Mesenchymal stem cell (in vitro differentiated cells and primary cell): ENCODE measurements at regions not wholly inside any gene's neighbourhood (a gene's known extent, or its start where the extent isn't known, plus 50 kb on each side); places are given as distances from the start of the nearest gene placed in this dataset.
A peak's percentile ranks its signal among the peaks of the same experiment; 100 is the strongest.

Experiments used
- DNase-seq: peaks from one replicate; pipeline ENCODE4 v3.0.0-alpha.2; 2013
- H2AFZ ChIP-seq: one replicate; pipeline ENCODE4 v1.6.1; 2013; ENCODE audit warnings: low read depth, mild to moderate bottlenecking, control low read depth, inconsistent platforms, low read length, moderate library complexity
- H2AK5ac ChIP-seq: 2 replicates; pipeline ENCODE4 v1.6.1; 2013; ENCODE audit warnings: low read length, moderate library complexity, mild to moderate bottlenecking, inconsistent platforms; ENCODE audit not compliant: severe bottlenecking
- H2BK120ac ChIP-seq: one replicate; pipeline ENCODE4 v1.6.1; 2013; ENCODE audit warnings: low read depth, mild to moderate bottlenecking, inconsistent platforms, low read length, moderate library complexity
- H2BK12ac ChIP-seq, 2 experiments: one replicate each; pipeline ENCODE4 v1.6.1; 2013; ENCODE audit warnings: inconsistent platforms in 2 of 2, low read length in 2 of 2, mild to moderate bottlenecking in 2 of 2, moderate library complexity in 2 of 2, control low read depth in 1 of 2
- H2BK15ac ChIP-seq: one replicate; pipeline ENCODE4 v1.6.1; 2013; ENCODE audit warnings: mild to moderate bottlenecking, low read depth, inconsistent platforms; ENCODE audit not compliant: poor library complexity, severe bottlenecking
- H2BK5ac ChIP-seq: 2 replicates; pipeline ENCODE4 v1.6.1; 2013; ENCODE audit warnings: low read depth, mild to moderate bottlenecking, low read length, control low read depth, inconsistent platforms; ENCODE audit not compliant: poor library complexity, severe bottlenecking
- H3K14ac ChIP-seq, 2 experiments: one replicate each; pipeline ENCODE4 v1.6.1; 2013; ENCODE audit warnings: inconsistent platforms in 2 of 2, low read length in 2 of 2, control low read depth in 1 of 2, mild to moderate bottlenecking in 1 of 2, moderate library complexity in 1 of 2
- H3K18ac ChIP-seq, 2 experiments: one replicate each; pipeline ENCODE4 v1.6.1; 2013; ENCODE audit warnings: inconsistent platforms in 2 of 2, low read length in 2 of 2, control low read depth in 1 of 2, low read depth in 1 of 2, mild to moderate bottlenecking in 1 of 2
- H3K23ac ChIP-seq, 2 experiments: one replicate each; pipeline ENCODE4 v1.6.1; 2013; ENCODE audit warnings: inconsistent platforms in 2 of 2, low read length in 2 of 2, mild to moderate bottlenecking in 2 of 2, moderate library complexity in 2 of 2, control low read depth in 1 of 2
- H3K27ac ChIP-seq: 2 replicates; pipeline ENCODE4 v1.5.1; 2013; ENCODE audit warnings: mild to moderate bottlenecking, moderate library complexity, low read length, control low read depth, inconsistent platforms; ENCODE audit not compliant: poor library complexity, severe bottlenecking
- H3K27me3 ChIP-seq, 2 experiments: 2 replicates each; pipeline versions ENCODE4 v1.6.1 to v1.7.0; 2013; ENCODE audit warnings: low read length in 2 of 2, mild to moderate bottlenecking in 2 of 2, moderate library complexity in 2 of 2, control low read depth in 1 of 2, inconsistent platforms in 1 of 2; ENCODE audit not compliant: control insufficient read depth in 1 of 2, insufficient read depth in 1 of 2
- H3K36me3 ChIP-seq, 2 experiments: 2 replicates each; pipeline versions ENCODE4 v1.6.1 to v1.7.0; 2013; ENCODE audit warnings: low read length in 2 of 2, control low read depth in 1 of 2, inconsistent platforms in 1 of 2, low read depth in 1 of 2, mild to moderate bottlenecking in 1 of 2; ENCODE audit not compliant: insufficient read depth in 2 of 2, control insufficient read depth in 1 of 2
- H3K4ac ChIP-seq, 2 experiments: one replicate each; pipeline ENCODE4 v1.6.1; 2013; ENCODE audit warnings: inconsistent platforms in 2 of 2, low read length in 2 of 2, mild to moderate bottlenecking in 2 of 2, moderate library complexity in 2 of 2, control low read depth in 1 of 2, low read depth in 1 of 2
- H3K4me1 ChIP-seq: 2 replicates; pipeline ENCODE4 v1.6.1; 2013; ENCODE audit warnings: low read depth, low read length, control low read depth; ENCODE audit not compliant: control insufficient read depth, insufficient read depth
- H3K4me2 ChIP-seq: 2 replicates; pipeline ENCODE4 v1.6.1; 2013; ENCODE audit warnings: low read length, mild to moderate bottlenecking, inconsistent platforms; ENCODE audit not compliant: poor library complexity, severe bottlenecking
- H3K4me3 ChIP-seq, 2 experiments: 2 replicates each; pipeline versions ENCODE4 v1.5.1 to v1.7.0; 2013; ENCODE audit warnings: low read length in 2 of 2, mild to moderate bottlenecking in 2 of 2, control low read depth in 1 of 2, low read depth in 1 of 2; ENCODE audit not compliant: insufficient read depth in 1 of 2
- H3K79me1 ChIP-seq: replicated peaks from 2 replicates; pipeline ENCODE4 v1.6.1; 2013; ENCODE audit warnings: mild to moderate bottlenecking, control low read depth, low read length, inconsistent platforms; ENCODE audit not compliant: poor library complexity, severe bottlenecking
- H3K9ac ChIP-seq: 2 replicates; pipeline ENCODE4 v1.7.0; 2013; ENCODE audit warnings: mild to moderate bottlenecking, low read length, moderate library complexity
- H3K9me3 ChIP-seq: 2 replicates; pipeline ENCODE4 v1.7.0; 2013; ENCODE audit warnings: mild to moderate bottlenecking, low read length; ENCODE audit not compliant: control insufficient read depth
- H4K8ac ChIP-seq: one replicate; pipeline ENCODE4 v1.6.1; 2013; ENCODE audit warnings: inconsistent platforms, mild to moderate bottlenecking, low read length, moderate library complexity
- H4K91ac ChIP-seq: one replicate; pipeline ENCODE4 v1.6.1; 2013; ENCODE audit warnings: mild to moderate bottlenecking, low read length, inconsistent platforms
- WGBS: methylation state at CpG from one replicate; pipeline ENCODE4 v1.1.7; 2013; ENCODE audit warnings: mixed read lengths; 5-methylcytosine and 5-hydroxymethylcytosine counted together

DNA sequence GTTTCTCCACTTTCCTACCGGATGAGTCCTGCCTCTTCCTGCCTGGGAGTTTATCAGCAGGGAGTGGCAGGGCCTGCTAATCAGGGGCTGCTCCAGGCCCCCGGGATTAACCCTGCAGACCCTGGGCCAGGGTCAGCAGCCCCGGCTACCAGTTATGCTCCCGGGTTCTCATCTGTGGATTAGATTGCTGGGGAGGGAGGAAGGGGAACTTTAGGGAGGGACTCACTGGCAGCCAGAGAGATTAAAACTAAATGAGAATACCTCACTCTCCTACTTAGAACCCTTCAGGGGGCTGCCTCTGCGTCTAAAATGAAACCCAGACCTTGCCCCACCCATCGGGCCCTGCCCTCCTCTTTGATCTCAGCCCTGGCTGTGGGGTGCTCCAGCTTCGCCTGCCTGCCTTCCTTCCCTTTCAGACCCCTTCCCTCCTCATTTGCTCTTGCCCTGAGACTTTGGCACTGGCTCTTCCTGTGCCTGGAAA is 130.5 kb upstream of the HAND1 start:
- Histone ChIP-seq H3K4me3 (no peak overlapping the region), H3K9ac (no peak overlapping the region), H3K79me1 (no peaks in the 10 kb centered on the region), H2AK5ac (no peak overlapping the region), H2BK5ac (no peak overlapping the region), H3K4me2 (no peak overlapping the region), H4K91ac (no peak overlapping the region), H3K23ac (no peak overlapping the region), H3K4me1 (peaks cover 17% of the 10 kb centered on the region), H3K9me3 (no peaks in the 10 kb centered on the region), H2AFZ (no peak overlapping the region), H3K27me3 (peaks cover 83 to 88% of the 10 kb centered on the region in 2 experiments), H2BK15ac (no peak overlapping the region), H3K36me3 (no peaks in the 10 kb centered on the region), H3K18ac (no peak overlapping the region), H3K4ac (no peak overlapping the region), H3K27ac (no peak overlapping the region), H2BK120ac (no peak overlapping the region), H3K14ac (no peak overlapping the region), H4K8ac (no peak overlapping the region), H2BK12ac (no peak overlapping the region)
- DNase-seq, result no peak
- WGBS, result 34% methylated on average over 4 of the region's 7 CpGs

- H3K18ac ChIP-seq, result no peak overlapping the region
- no peak overlapping the region for H4K8ac ChIP-seq
- H3K36me3 ChIP-seq, result no peaks in the 10 kb centered on the region
- no peak overlapping the region for H2BK12ac ChIP-seq
- no peaks in the 10 kb centered on the region for H3K9me3 ChIP-seq
- no peak overlapping the region for H3K4me3 ChIP-seq
- H3K4me1 ChIP-seq, result peaks cover 17% of the 10 kb centered on the region
- no peak for DNase-seq
- no peak overlapping the region for H3K23ac ChIP-seq
- no peak overlapping the region for H3K4me2 ChIP-seq
- H2AFZ ChIP-seq, result no peak overlapping the region
- H3K79me1 ChIP-seq, result no peaks in the 10 kb centered on the region
- H3K4ac ChIP-seq, result no peak overlapping the region
- no peak overlapping the region for H2BK15ac ChIP-seq
- H3K27me3 ChIP-seq, result peaks cover 76 to 91% of the 10 kb centered on the region in 2 experiments
- no peak overlapping the region for H3K14ac ChIP-seq
- no peak overlapping the region for H2BK120ac ChIP-seq
- H3K27ac ChIP-seq, result no peak overlapping the region
- H2BK5ac ChIP-seq, result no peak overlapping the region
- no peak overlapping the region for H3K9ac ChIP-seq
- H2AK5ac ChIP-seq, result no peak overlapping the region
- no peak overlapping the region for H4K91ac ChIP-seq
- WGBS, result 100% methylated on average over 2 of the region's 4 CpGs
Observed at GRCh38 chr5:154607746-154608145, 129.7 kb upstream of the HAND1 start.

- H4K91ac ChIP-seq, result no peak overlapping the region
- H2AFZ ChIP-seq, result no peak overlapping the region
- H4K8ac ChIP-seq, result no peak overlapping the region
- no peaks in the 10 kb centered on the region for H3K9me3 ChIP-seq
- no peak overlapping the region for H3K4ac ChIP-seq
- no peak overlapping the region for H3K27ac ChIP-seq
- no peak overlapping the region for H2BK120ac ChIP-seq
- DNase-seq, result no peak
- H3K4me1 ChIP-seq, result peaks cover 13% of the 10 kb centered on the region
- H3K36me3 ChIP-seq, result no peaks in the 10 kb centered on the region
- H3K18ac ChIP-seq, result no peak overlapping the region
- H2BK15ac ChIP-seq, result no peak overlapping the region
- no peak overlapping the region for H3K9ac ChIP-seq
- H2AK5ac ChIP-seq, result no peak overlapping the region
- H3K23ac ChIP-seq, result no peak overlapping the region
- H2BK12ac ChIP-seq, result no peak overlapping the region
- no peaks in the 10 kb centered on the region for H3K79me1 ChIP-seq
- 56% methylated on average over 4 of the region's 4 CpGs for WGBS
- H3K14ac ChIP-seq, result no peak overlapping the region
- no peak overlapping the region for H3K4me2 ChIP-seq
- no peak overlapping the region for H3K4me3 ChIP-seq
- H3K27me3 ChIP-seq, result peaks cover 73 to 92% of the 10 kb centered on the region in 2 experiments
- no peak overlapping the region for H2BK5ac ChIP-seq
Observed at GRCh38 chr5:154606246-154606645, 128.2 kb upstream of the HAND1 start.

- no peak overlapping the region for H3K18ac ChIP-seq
- no peak overlapping the region for H2AK5ac ChIP-seq
- H3K23ac ChIP-seq, result no peak overlapping the region
- no peak overlapping the region for H2BK12ac ChIP-seq
- no peak overlapping the region for H2BK120ac ChIP-seq
- DNase-seq, result peak; percentile 58
- H3K27me3 ChIP-seq, result peaks cover 64 to 78% of the 10 kb centered on the region in 2 experiments
- H3K79me1 ChIP-seq, result no peaks in the 10 kb centered on the region
- H3K4me1 ChIP-seq, result peaks cover 4% of the 10 kb centered on the region
- H3K14ac ChIP-seq, result no peak overlapping the region
- H2BK15ac ChIP-seq, result no peak overlapping the region
- H2BK5ac ChIP-seq, result no peak overlapping the region
- H3K9me3 ChIP-seq, result no peaks in the 10 kb centered on the region
- peak overlapping the region; percentile 32 for H3K9ac ChIP-seq
- no peak overlapping the region for H3K27ac ChIP-seq
- H3K36me3 ChIP-seq, result no peaks in the 10 kb centered on the region
- H4K8ac ChIP-seq, result peak overlapping the region; percentile 47
- peak overlapping the region in 1 of 2 experiments; percentile 44 for H3K4me3 ChIP-seq
- H4K91ac ChIP-seq, result no peak overlapping the region
- no peak overlapping the region for H2AFZ ChIP-seq
- WGBS, result 2% methylated on average over 18 of the region's 20 CpGs
- H3K4me2 ChIP-seq, result peak overlapping the region; percentile 46
- H3K4ac ChIP-seq, result no peak overlapping the region
Observed at GRCh38 chr5:154603953-154604679, 126.1 kb upstream of the HAND1 start.
